Medulla oblongata (tissue), 1 donor: ENCODE measurements at regions not wholly inside any gene's neighbourhood (a gene's known extent, or its start where the extent isn't known, plus 50 kb on each side); places are given as distances from the start of the nearest gene placed in this dataset.
A peak's percentile ranks its signal among the peaks of the same experiment; 100 is the strongest.
"Not testable (repeated sequence)": the region's sequence is repeated elsewhere in the genome, so short reads cannot be mapped to it uniquely, and the experiment has no call there.

ENCODE experiments used
- DNase-seq: peaks from one replicate; pipeline ENCODE4 v3.0.0-alpha.2; 2015; ENCODE audit errors: extremely low spot score

GRCh38 chr6:18527836-18528743, 140.9 kb downstream of the RNF144B start:
- DNase-seq = peak; percentile 11

GRCh38 chr6:18530201-18530600, 143.1 kb downstream of the RNF144B start:
- DNase-seq = no peak

- DNase-seq = no peak
These were observed 145.0 kb downstream of the RNF144B start for GRCh38 chr6:18532139-18532538.

GRCh38 chr6:18533793-18534192, 146.6 kb downstream of the RNF144B start:
- DNase-seq = no peak

GRCh38 chr6:18536591-18537055, 149.5 kb downstream of the RNF144B start:
- DNase-seq = peak; percentile 10

GRCh38 chr6:18538315-18538714, 151.2 kb downstream of the RNF144B start:
- no peak for DNase-seq

GRCh38 chr6:18543051-18543450, 155.9 kb downstream of the RNF144B start:
- DNase-seq = no peak

- DNase-seq = not testable (repeated sequence)
These were observed 158.0 kb downstream of the RNF144B start for GRCh38 chr6:18545142-18545541.

GRCh38 chr6:18545726-18546125, 158.6 kb downstream of the RNF144B start:
- DNase-seq = no peak

GRCh38 chr6:18550119-18550518, 163.0 kb downstream of the RNF144B start:
- no peak for DNase-seq

- no peak for DNase-seq
These were observed 164.1 kb downstream of the RNF144B start for GRCh38 chr6:18551228-18551627.

GRCh38 chr6:18555750-18556149, 168.6 kb downstream of the RNF144B start:
- no peak for DNase-seq

GRCh38 chr6:18561037-18561750, 174.0 kb downstream of the RNF144B start:
- DNase-seq = no peak

GRCh38 chr6:18562726-18563125, 175.6 kb downstream of the RNF144B start:
- no peak for DNase-seq

GRCh38 chr6:18564775-18565174, 177.6 kb downstream of the RNF144B start:
- no peak for DNase-seq

GRCh38 chr6:18565231-18565630, 178.1 kb downstream of the RNF144B start:
- no peak for DNase-seq

GRCh38 chr6:18567380-18567779, 180.2 kb downstream of the RNF144B start:
- DNase-seq = no peak

- no peak for DNase-seq
These were observed 190.3 kb downstream of the RNF144B start for GRCh38 chr6:18577491-18577890.

- DNase-seq = no peak
These were observed 192.0 kb downstream of the RNF144B start for GRCh38 chr6:18579166-18579565.

- no peak for DNase-seq
These were observed 192.7 kb downstream of the RNF144B start for GRCh38 chr6:18579869-18580268.

- DNase-seq = no peak
These were observed 197.2 kb downstream of the RNF144B start for GRCh38 chr6:18584372-18584771.

GRCh38 chr6:18585032-18585573, 198.0 kb downstream of the RNF144B start:
- DNase-seq = peak; percentile 10

- no peak for DNase-seq
These were observed 199.0 kb downstream of the RNF144B start for GRCh38 chr6:18586133-18586532.
